Body of pancreas (tissue), 4 donors: ENCODE measurements at regions not wholly inside any gene's neighbourhood (a gene's known extent, or its start where the extent isn't known, plus 50 kb on each side); places are given as distances from the start of the nearest gene placed in this dataset.

Source experiments
- ATAC-seq: fragments of 150-250 bp; one replicate; pipeline ENCODE4 v1.9.1; 2016
- DNase-seq, 4 donors: peaks; one replicate each; pipeline ENCODE4 v3.0.0-alpha.2; 2019
- H3K27ac ChIP-seq, 4 donors: fragments of 200-600 bp; sonication (generic); 1 replicate in 3 of 4; 2 replicates in 1 of 4; pipeline versions ENCODE4 v1.5.1 to v1.6.1; 2016 to 2019; ENCODE audit warnings: mild to moderate bottlenecking in 1 of 4, mixed read lengths in 1 of 4, moderate library complexity in 1 of 4
- H3K27me3 ChIP-seq, 2 donors: fragments of 200-600 bp; sonication (generic); one replicate each; pipeline ENCODE4 v1.6.0; 2016; ENCODE audit warnings: mild to moderate bottlenecking in 1 of 2
- H3K36me3 ChIP-seq, 2 donors: fragments of 200-600 bp; sonication (generic); replicated peaks in 1 of 2; 2 replicates each; pipeline ENCODE4 v1.5.1; 2016; ENCODE audit warnings: low read depth in 2 of 2; ENCODE audit not compliant: insufficient read depth in 1 of 2
- H3K4me1 ChIP-seq: fragments of 200-600 bp; sonication (generic); one replicate; pipeline ENCODE4 v1.6.0; 2016
- H3K4me3 ChIP-seq, 2 donors: fragments of 200-600 bp; sonication (generic); 1 replicate in 1 of 2; 2 replicates in 1 of 2; pipeline ENCODE4 v1.5.1; 2016 to 2019
- H3K9me3 ChIP-seq, 3 donors: fragments of 200-600 bp; sonication (generic); 1 replicate in 2 of 3; 2 replicates in 1 of 3; pipeline ENCODE4 v1.5.1; 2016
- POLR2A ChIP-seq, 3 donors: fragments of 450-650 bp; IDR thresholded peaks; one replicate each; pipeline ENCODE4 v1.6.1; 2016; ENCODE audit warnings: antibody characterized with exemption in 3 of 3, mild to moderate bottlenecking in 2 of 3
- WGBS, 2 donors: methylation state at CpG; one replicate each; pipeline ENCODE4 v1.1.5; 2017; 5-methylcytosine and 5-hydroxymethylcytosine counted together
- intact Hi-C: fragments of 100-400 bp; cut with DNase I; formaldehyde crosslinking; loops from one replicate; pipeline ENCODE4 v1.15.1; 2023
- TF ChIP-seq, protein P1 (sequence below), 7 experiments: fragments of 450-650 bp in 4 of 7; fragments of 200-600 bp in 3 of 7; sonication (generic) in 3 of 7; IDR thresholded peaks; one replicate each; pipeline ENCODE4 v1.5.1; 2016 to 2019; ENCODE audit warnings: antibody characterized with exemption in 7 of 7

DNA sequence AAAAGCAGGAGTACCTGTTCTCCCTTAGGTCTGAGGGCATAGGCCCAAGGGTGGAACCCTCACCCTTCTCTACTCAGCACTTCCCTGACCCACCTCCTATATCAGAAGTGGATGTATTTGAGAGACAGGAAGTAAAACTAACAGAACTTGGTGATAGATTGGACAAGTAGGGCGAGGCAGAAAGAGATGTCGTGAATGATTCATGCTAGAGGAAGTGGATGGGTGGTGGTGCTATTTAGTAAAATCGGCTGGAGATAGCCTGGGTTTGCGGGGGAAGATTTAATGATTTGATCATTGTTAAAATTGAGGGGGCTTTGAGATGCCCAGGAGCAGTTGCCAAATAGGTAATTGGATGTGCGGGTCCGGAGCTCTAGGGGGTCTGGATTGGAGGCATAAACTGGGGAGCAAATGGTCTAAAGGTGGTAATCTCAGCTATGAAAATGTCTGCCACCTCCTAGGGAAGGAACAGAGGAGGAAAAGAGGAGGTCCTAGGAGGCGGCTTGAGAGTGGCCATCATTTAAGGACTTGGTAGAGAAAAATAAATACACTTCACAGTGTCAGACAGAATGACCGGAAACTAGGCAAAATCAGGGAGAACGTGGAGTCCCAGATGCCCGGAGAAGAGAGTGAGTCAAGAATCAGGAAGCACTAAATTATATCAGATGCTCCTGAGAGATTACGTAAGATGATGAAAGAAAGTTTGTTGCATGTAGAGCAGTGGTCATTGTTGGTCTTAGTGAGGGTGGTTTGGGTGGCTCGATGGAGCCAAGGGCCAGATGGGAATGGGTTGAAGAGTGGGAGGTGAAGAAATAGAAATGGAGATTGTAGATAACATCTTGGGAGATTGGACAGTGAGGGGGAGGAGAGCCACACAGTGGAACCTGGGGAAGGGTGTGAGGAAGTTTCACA, 142.0 kb downstream of the CEP57L1 start:
- TF ChIP-seq POLR2A (IDR thresholded peaks at IDR 0.05): no peak
- TF ChIP-seq, protein P1, sequence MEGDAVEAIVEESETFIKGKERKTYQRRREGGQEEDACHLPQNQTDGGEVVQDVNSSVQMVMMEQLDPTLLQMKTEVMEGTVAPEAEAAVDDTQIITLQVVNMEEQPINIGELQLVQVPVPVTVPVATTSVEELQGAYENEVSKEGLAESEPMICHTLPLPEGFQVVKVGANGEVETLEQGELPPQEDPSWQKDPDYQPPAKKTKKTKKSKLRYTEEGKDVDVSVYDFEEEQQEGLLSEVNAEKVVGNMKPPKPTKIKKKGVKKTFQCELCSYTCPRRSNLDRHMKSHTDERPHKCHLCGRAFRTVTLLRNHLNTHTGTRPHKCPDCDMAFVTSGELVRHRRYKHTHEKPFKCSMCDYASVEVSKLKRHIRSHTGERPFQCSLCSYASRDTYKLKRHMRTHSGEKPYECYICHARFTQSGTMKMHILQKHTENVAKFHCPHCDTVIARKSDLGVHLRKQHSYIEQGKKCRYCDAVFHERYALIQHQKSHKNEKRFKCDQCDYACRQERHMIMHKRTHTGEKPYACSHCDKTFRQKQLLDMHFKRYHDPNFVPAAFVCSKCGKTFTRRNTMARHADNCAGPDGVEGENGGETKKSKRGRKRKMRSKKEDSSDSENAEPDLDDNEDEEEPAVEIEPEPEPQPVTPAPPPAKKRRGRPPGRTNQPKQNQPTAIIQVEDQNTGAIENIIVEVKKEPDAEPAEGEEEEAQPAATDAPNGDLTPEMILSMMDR (IDR thresholded peaks at IDR 0.05): no peak
- Histone ChIP-seq H3K36me3 (no peaks in the 10 kb centered on the region), H3K27ac (peak overlapping the region in 1 of 4 donors; percentile 52), H3K4me3 (no peak overlapping the region), H3K4me1 (no peaks in the 10 kb centered on the region), H3K9me3 (no peaks in the 10 kb centered on the region), H3K27me3 (no peaks in the 10 kb centered on the region)
- intact Hi-C loops: no loop called here
- peak in 1 of 4 donors; percentile 12 for DNase-seq
- no peak for ATAC-seq
- 55 to 74% methylated on average over 12 of the region's 12 CpGs for WGBS, 2 donors

DNA sequence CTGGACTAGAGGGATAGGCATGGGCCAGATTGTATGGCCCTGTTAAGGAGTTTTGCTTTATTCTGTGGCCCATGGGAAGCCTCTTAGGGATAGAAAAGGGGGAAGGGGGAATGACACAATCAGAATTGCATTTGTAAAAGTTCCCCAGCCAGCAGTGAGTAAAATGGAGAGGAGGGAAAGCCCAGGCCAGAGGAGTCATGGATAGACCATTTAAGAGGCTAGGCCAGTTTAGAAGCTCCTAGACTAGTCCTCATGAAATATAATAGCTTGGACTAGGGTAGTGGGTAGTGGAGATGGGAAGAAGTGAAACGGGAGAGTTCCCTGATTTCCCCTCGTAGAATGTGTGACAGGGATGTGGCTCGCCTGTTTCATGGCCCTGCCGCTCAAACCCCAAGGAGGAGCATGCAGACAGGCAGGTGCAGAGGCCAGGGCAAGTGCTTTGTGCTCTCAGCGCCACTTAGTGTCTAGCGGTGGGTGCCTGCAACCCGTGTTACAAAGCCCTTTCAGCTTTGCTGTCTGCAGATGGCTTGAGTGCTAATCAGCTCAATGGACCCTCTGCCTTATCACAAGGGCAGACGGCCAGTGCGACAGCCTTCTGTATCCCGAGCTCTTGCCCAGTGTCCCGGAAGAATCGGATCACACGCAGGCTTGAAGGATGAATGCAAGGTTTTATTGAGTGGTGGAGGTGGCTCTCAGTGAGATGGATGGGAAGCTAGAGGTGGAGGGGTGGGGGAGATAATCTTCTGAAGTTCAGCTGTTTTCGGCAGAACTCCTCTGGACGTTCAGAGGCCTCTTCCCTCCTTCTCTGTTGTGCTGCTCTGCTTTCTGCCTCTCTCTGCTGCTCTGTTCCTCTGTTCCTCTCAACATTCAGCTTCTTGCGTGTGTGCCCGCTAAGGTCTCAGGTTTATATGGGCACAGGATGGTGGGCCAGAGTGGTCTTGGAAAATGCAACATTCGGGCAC, 141.1 kb downstream of the CEP57L1 start:
- no peak overlapping the region for H3K4me3 ChIP-seq
- 42 to 67% methylated on average over 18 of the region's 18 CpGs for WGBS, 2 donors
- H3K9me3 ChIP-seq: no peaks in the 10 kb centered on the region
- DNase-seq (peak; percentile 52 to 74 (median 68)), ATAC-seq (peak; percentile 71)
- TF ChIP-seq, protein P1 (IDR thresholded peaks at IDR 0.05): peak in 6 of 7 experiments; percentile 19 to 64 (median 50)
- no peak for TF ChIP-seq POLR2A (IDR thresholded peaks at IDR 0.05)
- H3K27me3 ChIP-seq: no peaks in the 10 kb centered on the region
- H3K4me1 ChIP-seq: no peaks in the 10 kb centered on the region
- no peaks in the 10 kb centered on the region for H3K36me3 ChIP-seq
- peak overlapping the region in 1 of 4 donors; percentile 52 for H3K27ac ChIP-seq
- intact Hi-C loops: no loop called here

DNA sequence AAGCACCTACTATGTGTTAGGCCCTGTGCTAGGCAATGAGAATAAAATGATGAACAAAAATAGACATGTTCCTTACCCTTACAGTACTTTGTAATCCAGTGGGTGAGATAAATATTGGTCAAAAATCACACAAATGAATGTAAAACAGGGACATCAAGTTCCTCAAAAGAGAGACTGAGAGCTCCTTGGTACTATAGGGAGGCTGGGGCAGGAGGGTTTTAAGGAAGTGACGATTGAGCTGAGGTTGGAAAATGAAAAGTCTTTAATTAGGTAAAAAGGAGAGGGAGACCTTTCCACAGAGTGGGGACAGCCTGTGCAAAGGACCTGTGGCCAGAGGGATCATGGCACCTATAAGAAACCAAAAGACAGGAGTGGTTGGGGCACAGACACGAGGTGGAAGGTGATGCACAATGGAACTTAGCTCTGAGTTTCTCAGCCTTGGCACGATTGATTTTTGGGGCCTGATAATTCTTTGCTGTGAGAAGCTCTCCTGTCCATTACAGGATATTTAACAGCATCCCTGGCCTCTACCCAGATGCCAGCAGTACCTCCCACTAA, 140.3 kb downstream of the CEP57L1 start:
- H3K36me3 ChIP-seq: no peaks in the 10 kb centered on the region
- ATAC-seq (no peak), DNase-seq (no peak)
- 79 to 80% methylated on average over 3 of the region's 3 CpGs for WGBS, 2 donors
- intact Hi-C loops: no loop called here
- H3K27me3 ChIP-seq: no peaks in the 10 kb centered on the region
- TF ChIP-seq POLR2A (IDR thresholded peaks at IDR 0.05): no peak
- TF ChIP-seq, protein P1 (IDR thresholded peaks at IDR 0.05): no peak
- H3K27ac ChIP-seq: no peak overlapping the region
- no peaks in the 10 kb centered on the region for H3K4me1 ChIP-seq
- H3K9me3 ChIP-seq: no peaks in the 10 kb centered on the region
- no peak overlapping the region for H3K4me3 ChIP-seq

DNA sequence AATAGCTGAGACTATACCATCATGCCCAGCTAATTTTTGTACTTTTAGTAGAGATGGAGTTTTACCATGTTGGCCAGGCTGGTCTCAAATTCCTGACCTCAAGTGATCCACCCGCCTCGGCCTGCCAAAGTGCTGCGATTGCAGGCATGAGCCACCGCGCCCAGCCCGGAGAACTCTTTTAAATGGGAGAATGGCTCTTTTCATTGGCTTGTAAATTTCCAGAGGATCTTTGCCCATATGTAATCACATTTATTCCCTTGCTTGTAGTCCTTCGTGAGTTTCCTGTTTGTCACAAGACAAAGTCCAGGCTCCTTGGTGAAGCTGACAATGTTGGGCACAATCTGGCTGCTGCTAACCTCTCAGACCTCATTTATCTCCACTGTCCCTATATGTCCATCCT, 135.1 kb downstream of the CEP57L1 start:
- Histone ChIP-seq H3K4me1 (no peaks in the 10 kb centered on the region), H3K36me3 (no peaks in the 10 kb centered on the region), H3K9me3 (no peaks in the 10 kb centered on the region), H3K4me3 (no peak overlapping the region), H3K27ac (no peak overlapping the region), H3K27me3 (no peaks in the 10 kb centered on the region)
- no peak for DNase-seq
- no peak for TF ChIP-seq POLR2A (IDR thresholded peaks at IDR 0.05)
- TF ChIP-seq, protein P1 (IDR thresholded peaks at IDR 0.05): no peak
- intact Hi-C loops: no loop called here
- ATAC-seq: no peak
- WGBS, 2 donors: 95 to 96% methylated on average over 7 of the region's 7 CpGs
